DMS153 treated with DMSO at 0.1 percent for 48 hours (cell line): ENCODE measurements at regions not wholly inside any gene's neighbourhood (a gene's known extent, or its start where the extent isn't known, plus 50 kb on each side); places are given as distances from the start of the nearest gene placed in this dataset.
"Not testable (repeated sequence)": the region's sequence is repeated elsewhere in the genome, so short reads cannot be mapped to it uniquely, and the experiment has no call there.

Experiments used
- DNase-seq: peaks from one replicate; lab custom pipeline; 2025; ENCODE audit not compliant: unreplicated experiment; lab: John Stamatoyannopoulos, UW

GRCh38 chr10:4401080-4401479 lies 424.9 kb upstream of the AKR1E2 start:
- DNase-seq = not testable (repeated sequence)

- DNase-seq = no peak
Observed at GRCh38 chr10:4399556-4399955, 426.5 kb upstream of the AKR1E2 start.

DNA sequence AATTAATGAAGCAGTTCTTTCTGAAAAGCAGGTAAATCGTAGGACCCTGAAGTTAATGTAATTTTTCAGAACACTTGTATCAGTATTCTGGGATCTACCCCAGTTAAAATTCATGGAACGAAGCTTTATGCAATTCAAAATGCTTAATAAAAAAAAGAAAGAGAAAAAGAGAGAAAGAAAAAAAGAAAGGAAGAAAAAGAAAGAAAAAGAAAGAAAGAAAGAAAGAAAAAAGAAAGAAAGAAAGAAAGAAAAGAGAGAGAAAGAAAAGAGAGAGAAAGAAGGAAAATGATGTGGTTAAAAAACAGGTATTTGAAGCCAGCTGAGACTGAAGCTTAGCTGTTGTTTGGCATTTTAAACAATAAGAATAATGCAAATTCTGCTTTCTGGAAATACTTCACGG lies 427.4 kb upstream of the AKR1E2 start:
- DNase-seq = no peak

- DNase-seq = no peak
Observed at GRCh38 chr10:4397337-4397736, 428.7 kb upstream of the AKR1E2 start.

DNA sequence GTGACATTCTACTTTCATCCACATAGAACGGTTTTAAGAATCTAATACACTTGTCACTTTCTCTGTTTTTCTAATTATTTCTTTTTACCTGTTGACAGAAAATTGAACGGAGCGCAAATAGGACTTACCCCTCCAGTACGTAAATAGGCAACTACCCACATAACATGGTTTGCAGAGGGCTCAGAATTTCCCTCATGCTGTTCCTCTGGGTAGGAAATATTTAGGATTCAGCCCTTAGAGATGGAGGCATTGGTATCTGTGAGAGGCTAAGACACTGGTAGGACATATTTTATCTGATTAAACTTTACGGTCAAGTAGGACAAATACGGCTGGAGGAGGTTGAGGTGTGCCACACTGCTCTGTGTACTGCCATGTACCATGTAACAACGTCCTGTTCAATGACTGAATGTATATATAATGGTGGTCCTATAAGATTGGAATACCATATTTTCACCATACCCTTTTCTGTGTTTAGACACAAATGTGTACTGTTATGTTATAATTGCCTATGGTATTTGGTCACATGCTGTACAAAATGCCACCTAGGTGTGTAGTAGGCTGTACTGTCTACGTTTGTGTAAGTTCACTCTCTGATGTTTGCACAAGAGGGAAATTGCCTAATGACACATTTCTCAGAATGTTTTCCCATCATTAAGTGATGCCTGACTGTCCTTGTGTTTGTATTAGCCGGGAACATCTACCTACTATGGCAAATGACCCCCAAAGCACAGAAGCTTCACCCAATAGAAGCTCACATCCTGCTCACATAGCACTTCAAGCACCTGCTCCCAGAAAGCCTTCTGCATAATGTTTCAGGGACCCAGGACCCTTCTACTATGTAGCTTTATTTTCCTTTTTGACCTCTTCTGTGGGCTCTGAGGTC lies 429.4 kb upstream of the AKR1E2 start:
- DNase-seq = no peak

GRCh38 chr10:4395731-4396130 lies 430.3 kb upstream of the AKR1E2 start:
- DNase-seq = no peak

DNA sequence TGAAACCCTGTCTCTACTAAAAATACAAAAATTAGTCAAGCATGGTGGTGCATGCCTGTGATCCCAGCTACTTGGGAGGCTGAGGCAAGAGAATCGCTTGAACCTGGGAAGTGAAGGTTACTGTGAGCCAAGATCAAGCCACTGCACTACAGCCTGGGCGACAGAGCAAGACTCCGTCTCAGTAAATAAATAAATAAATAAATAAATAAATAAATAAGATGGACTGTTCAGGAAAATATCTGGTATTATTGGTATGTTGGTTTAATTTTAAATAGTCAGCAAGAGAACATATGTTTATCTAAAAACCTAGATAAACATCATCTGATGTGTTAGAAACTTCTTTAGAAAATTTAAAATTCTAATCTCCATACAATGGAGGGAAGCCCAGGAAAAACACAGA lies 431.6 kb upstream of the AKR1E2 start:
- DNase-seq = not testable (repeated sequence)

GRCh38 chr10:4391683-4392082 lies 434.3 kb upstream of the AKR1E2 start:
- DNase-seq = no peak

DNA sequence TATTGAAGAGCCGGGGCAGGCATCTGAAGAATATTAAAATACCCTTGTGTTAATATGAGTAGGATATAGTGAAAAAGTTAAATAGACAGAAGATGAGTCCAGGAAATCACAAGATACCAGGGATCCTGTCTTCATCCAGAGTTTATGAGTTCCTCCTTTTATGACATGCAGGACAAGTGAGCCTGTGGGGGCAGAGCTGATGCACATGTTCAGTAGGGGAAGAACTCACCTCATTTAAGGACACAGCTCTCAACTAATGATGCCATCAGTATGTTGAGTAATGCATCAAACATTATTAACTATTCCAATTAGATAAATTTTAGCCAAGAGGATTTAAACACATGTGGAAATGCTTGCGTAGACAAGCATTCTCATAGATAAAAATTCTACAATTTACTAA lies 435.8 kb upstream of the AKR1E2 start:
- no peak for DNase-seq

GRCh38 chr10:4385231-4385870 lies 440.7 kb upstream of the AKR1E2 start:
- no peak for DNase-seq

GRCh38 chr10:4384245-4384644 lies 441.8 kb upstream of the AKR1E2 start:
- DNase-seq = no peak

GRCh38 chr10:4383651-4384098 lies 442.3 kb upstream of the AKR1E2 start:
- DNase-seq = no peak

DNA sequence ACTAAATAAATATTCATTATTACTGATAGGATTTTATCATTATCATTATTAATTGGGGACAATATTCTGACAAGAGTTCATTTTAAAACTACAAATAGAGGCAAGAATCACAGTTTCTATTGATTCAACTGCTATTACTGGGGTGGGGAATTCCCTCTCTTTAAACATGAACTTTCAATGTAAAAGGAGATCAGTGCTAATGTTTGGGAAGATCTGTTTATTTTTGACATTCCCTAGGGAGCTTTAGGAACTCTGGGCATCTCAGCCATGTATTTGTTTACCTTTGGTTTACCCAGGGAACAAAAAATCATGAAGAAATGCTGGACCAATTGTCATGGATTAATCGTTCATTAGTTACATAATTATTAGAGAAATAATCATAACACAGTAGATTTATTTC lies 443.2 kb upstream of the AKR1E2 start:
- no peak for DNase-seq

- DNase-seq = no peak
Observed at GRCh38 chr10:4373612-4374011, 452.4 kb upstream of the AKR1E2 start.

DNA sequence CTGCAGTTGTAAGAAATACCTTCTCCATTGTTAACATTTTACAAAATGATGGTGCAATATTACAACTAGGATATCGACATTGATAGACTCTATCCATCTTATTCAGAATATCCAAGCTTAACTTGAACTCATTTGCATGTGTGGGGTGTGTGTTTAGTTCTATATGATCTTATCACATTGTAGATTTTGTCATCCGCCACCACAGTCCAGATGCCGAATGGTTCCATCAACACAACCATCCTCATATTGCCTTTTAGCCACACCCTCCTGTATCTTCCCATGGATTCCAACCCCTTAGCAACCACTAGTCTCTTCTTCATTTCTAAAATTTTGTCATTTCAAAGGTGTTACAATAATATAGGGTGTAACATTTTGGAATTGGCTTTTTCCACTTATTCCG lies 452.9 kb upstream of the AKR1E2 start:
- no peak for DNase-seq

DNA sequence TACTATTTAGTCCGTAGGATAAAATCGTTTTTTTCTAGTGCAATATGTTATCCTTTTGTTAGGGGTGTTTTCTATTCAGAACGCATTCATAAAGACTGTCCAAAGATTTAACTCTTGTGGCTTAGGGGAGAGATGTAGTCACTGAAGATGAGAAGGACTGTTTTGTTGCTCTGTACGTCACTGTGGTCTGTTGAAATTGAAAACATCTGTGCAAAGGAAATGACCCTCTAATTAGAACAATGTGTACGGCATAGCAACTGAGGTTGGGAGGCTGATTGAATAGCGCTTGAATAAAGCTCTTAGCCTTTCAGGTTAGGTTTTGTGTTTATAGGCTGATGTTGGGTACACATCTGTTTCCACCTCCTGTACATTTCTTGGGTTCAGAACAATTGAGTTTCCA lies 453.4 kb upstream of the AKR1E2 start:
- DNase-seq = no peak

DNA sequence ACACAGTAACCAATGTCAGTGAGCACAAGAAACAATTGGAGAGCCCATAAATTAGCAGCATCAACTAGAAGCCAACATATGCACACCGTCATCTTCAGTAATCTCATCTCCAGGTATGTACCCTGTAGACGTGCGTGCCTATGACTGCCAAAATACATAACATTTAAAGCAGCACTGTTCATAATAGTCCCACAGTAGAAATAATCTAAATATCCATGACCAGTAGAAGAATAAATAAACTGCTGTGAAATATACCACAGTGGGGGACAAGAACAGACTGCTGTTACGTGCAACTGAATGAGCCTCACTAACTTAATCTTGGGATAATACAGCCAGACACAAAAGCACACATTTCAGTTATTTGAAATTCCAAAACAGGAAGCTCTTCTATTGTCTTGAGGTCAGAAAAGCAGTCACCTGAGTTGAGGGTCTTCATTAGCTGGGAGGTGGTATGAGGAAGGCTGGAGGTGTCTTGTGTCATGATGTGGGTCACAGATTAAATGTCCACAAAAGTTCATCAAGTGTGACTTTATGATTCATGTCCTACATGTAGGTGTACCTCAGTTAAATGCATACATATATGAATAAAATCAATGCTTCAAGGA lies 454.2 kb upstream of the AKR1E2 start:
- DNase-seq = no peak

GRCh38 chr10:4370376-4370775 lies 455.6 kb upstream of the AKR1E2 start:
- DNase-seq = no peak

GRCh38 chr10:4361581-4361980 lies 464.4 kb upstream of the AKR1E2 start:
- DNase-seq = no peak

- DNase-seq = no peak
Observed at GRCh38 chr10:4359003-4359402, 467.0 kb upstream of the AKR1E2 start.

GRCh38 chr10:4357911-4358310 lies 468.1 kb upstream of the AKR1E2 start:
- no peak for DNase-seq

- DNase-seq = no peak
Observed at GRCh38 chr10:4355350-4355749, 470.7 kb upstream of the AKR1E2 start.
